ENCODE measurements at regions not wholly inside any gene's neighbourhood (a gene's known extent, or its start where the extent isn't known, plus 50 kb on each side); places are given as distances from the start of the nearest gene placed in this dataset.

DNA sequence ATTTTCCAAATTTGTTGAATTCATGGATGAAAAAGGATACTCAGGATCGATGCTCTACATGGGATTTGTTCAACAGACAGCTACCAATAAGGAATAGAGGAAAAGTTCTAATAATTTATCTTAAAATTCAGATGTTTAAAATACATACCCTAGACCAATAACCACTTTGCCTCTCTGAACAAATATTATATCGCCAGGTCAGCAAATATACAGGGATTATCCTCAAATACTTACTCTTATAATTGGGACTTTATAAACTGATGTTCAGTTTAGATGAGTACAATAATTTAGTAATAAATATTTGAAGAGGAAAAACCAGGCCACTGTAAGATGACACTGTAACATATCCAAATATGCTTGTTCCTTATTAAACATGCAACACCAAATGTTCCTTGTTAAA, 268.7 kb downstream of the DOK5 start:
- no peak for TF ChIP-seq CTCF (IDR thresholded peaks at IDR 0.05; ENCODE audit: partially characterized antibody, unreplicated experiment)
- no peak overlapping the region for H3K27ac Mint-ChIP-seq (ENCODE audit: unreplicated experiment)
- no peaks in the 10 kb centered on the region for H3K9me3 Mint-ChIP-seq (ENCODE audit: unreplicated experiment)
- no peak overlapping the region for H3K4me3 Mint-ChIP-seq (ENCODE audit: unreplicated experiment)
- H3K27me3 Mint-ChIP-seq (ENCODE audit: unreplicated experiment), result no peaks in the 10 kb centered on the region
- no peak for DNase-seq
- no peaks in the 10 kb centered on the region for H3K4me1 Mint-ChIP-seq (ENCODE audit: low read depth, unreplicated experiment)
- no peaks in the 10 kb centered on the region for H3K36me3 Mint-ChIP-seq (ENCODE audit: unreplicated experiment)

DNA sequence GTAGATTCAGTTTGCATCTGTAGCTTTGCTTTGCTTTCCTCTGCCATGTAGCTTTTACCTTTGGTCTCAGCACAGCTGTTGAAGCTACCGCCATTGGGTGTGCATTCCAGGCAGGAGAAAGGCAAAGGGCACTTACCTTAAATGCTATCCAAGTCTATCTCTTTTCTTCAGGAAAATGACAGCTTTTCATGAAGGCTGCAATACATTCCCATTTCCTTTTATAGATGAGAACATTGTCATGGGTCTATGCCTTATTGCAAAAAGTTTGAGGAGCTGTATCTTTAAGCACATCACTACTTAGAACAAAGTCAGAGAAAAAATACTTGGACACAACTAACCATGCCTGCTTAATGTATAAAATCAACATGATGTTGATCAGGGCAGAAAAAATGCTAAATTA, 266.8 kb downstream of the DOK5 start:
- no peak overlapping the region for H3K4me3 Mint-ChIP-seq (ENCODE audit: unreplicated experiment)
- no peaks in the 10 kb centered on the region for H3K27me3 Mint-ChIP-seq (ENCODE audit: unreplicated experiment)
- no peaks in the 10 kb centered on the region for H3K9me3 Mint-ChIP-seq (ENCODE audit: unreplicated experiment)
- no peaks in the 10 kb centered on the region for H3K36me3 Mint-ChIP-seq (ENCODE audit: unreplicated experiment)
- TF ChIP-seq CTCF (IDR thresholded peaks at IDR 0.05; ENCODE audit: partially characterized antibody, unreplicated experiment), result no peak
- no peak overlapping the region for H3K27ac Mint-ChIP-seq (ENCODE audit: unreplicated experiment)
- no peaks in the 10 kb centered on the region for H3K4me1 Mint-ChIP-seq (ENCODE audit: low read depth, unreplicated experiment)
- no peak for DNase-seq

DNA sequence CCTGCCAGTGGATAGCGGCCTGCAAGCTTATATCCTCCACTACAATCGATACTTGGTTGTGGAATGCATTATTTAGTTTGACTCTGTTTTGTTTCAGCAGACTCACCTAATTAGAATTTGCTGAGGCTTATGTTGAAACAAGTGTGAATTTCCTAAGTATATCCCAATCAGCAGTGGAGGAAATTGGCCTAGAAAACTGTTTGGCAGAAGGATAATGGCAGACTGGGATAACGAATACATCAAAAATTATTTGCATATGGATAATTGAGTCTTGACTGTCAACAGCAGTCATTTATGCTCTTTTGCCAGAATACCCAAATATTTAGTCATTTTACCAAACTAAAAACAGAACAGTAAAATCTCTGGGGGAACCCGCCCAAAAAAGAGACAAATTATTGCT, 261.0 kb downstream of the DOK5 start:
- Mint-ChIP-seq H3K4me1 (ENCODE audit: low read depth, unreplicated experiment) (no peaks in the 10 kb centered on the region), H3K27me3 (ENCODE audit: unreplicated experiment) (no peaks in the 10 kb centered on the region), H3K36me3 (ENCODE audit: unreplicated experiment) (no peaks in the 10 kb centered on the region), H3K4me3 (ENCODE audit: unreplicated experiment) (no peak overlapping the region), H3K27ac (ENCODE audit: unreplicated experiment) (no peak overlapping the region), H3K9me3 (ENCODE audit: unreplicated experiment) (no peaks in the 10 kb centered on the region)
- TF ChIP-seq CTCF (IDR thresholded peaks at IDR 0.05; ENCODE audit: partially characterized antibody, unreplicated experiment), result no peak
- no peak for DNase-seq

GRCh38 chr20:54733687-54734086, 258.3 kb downstream of the DOK5 start:
- H3K9me3 Mint-ChIP-seq (ENCODE audit: unreplicated experiment), result no peaks in the 10 kb centered on the region
- TF ChIP-seq CTCF (IDR thresholded peaks at IDR 0.05; ENCODE audit: partially characterized antibody, unreplicated experiment), result no peak
- H3K27ac Mint-ChIP-seq (ENCODE audit: unreplicated experiment), result no peak overlapping the region
- H3K36me3 Mint-ChIP-seq (ENCODE audit: unreplicated experiment), result no peaks in the 10 kb centered on the region
- DNase-seq, result no peak
- H3K27me3 Mint-ChIP-seq (ENCODE audit: unreplicated experiment), result no peaks in the 10 kb centered on the region
- no peaks in the 10 kb centered on the region for H3K4me1 Mint-ChIP-seq (ENCODE audit: low read depth, unreplicated experiment)
- no peak overlapping the region for H3K4me3 Mint-ChIP-seq (ENCODE audit: unreplicated experiment)

DNA sequence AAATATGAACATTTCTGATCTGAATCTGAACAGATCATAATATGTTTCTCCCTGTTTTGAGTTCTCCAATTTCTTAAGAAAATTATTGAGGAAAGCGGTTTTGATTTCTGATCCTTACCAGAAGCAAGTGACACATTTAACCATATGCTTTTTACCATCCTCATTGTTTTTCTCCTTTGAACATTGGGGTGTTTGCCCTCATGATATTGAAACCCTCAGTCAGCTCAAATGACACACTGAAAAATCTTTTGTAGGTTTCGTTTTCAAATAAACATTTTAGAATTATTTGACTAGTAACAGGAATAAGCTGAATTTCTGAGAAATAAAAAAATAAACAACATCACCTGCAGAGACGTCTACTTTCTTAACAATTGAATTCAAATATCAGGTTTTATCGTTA, 252.1 kb downstream of the DOK5 start:
- no peak overlapping the region for H3K27ac Mint-ChIP-seq (ENCODE audit: unreplicated experiment)

More for the DNA sequence above, 252.1 kb downstream of the DOK5 start:
- no peak overlapping the region for H3K4me3 Mint-ChIP-seq (ENCODE audit: unreplicated experiment)
- no peaks in the 10 kb centered on the region for H3K4me1 Mint-ChIP-seq (ENCODE audit: low read depth, unreplicated experiment)
- H3K36me3 Mint-ChIP-seq (ENCODE audit: unreplicated experiment), result no peaks in the 10 kb centered on the region
- no peak for DNase-seq
- H3K9me3 Mint-ChIP-seq (ENCODE audit: unreplicated experiment), result no peaks in the 10 kb centered on the region
- no peak for TF ChIP-seq CTCF (IDR thresholded peaks at IDR 0.05; ENCODE audit: partially characterized antibody, unreplicated experiment)
- H3K27me3 Mint-ChIP-seq (ENCODE audit: unreplicated experiment), result peaks cover 2% of the 10 kb centered on the region

All from glutamatergic neuron (in vitro differentiated cells).